Naive thymus-derived CD8-positive, alpha-beta T cell (primary cell): ENCODE measurements at regions not wholly inside any gene's neighbourhood (a gene's known extent, or its start where the extent isn't known, plus 50 kb on each side); places are given as distances from the start of the nearest gene placed in this dataset.

ENCODE experiments used
- ATAC-seq, 2 donors: fragments of 150-1000 bp; cut with Tn5 transposase in 1 of 2; sonication (Bioruptor Pico), chemical (Tn5 transposase) in 1 of 2; 1 replicate in 1 of 2; 2 replicates in 1 of 2; pipeline ENCODE4 v1.10.0; 2021; ENCODE audit warnings: mild to moderate bottlenecking in 2 of 2, moderate library complexity in 2 of 2
- POLR2A ChIA-PET: fragments of 350-600 bp; sonication (Branson Sonifier 250); formaldehyde crosslinking; loops from one replicate; lab custom pipeline; 2021; ENCODE audit warnings: antibody characterized with exemption; lab: Charles Lee
- DNase-seq, 10 donors: peaks; one replicate each; pipeline versions ENCODE4 v3.0.0 to v3.0.0-alpha.2; 2020 to 2022
- H3K27ac Mint-ChIP-seq, 10 donors: one replicate each; pipeline ENCODE4 v1.8.0; 2020 to 2022; ENCODE audit warnings: mild to moderate bottlenecking in 10 of 10, mixed read lengths in 10 of 10, moderate library complexity in 4 of 10, inconsistent platforms in 1 of 10
- H3K27me3 Mint-ChIP-seq, 5 donors: one replicate each; pipeline ENCODE4 v1.8.0; 2021 to 2022; ENCODE audit warnings: mixed read lengths in 5 of 5
- H3K36me3 Mint-ChIP-seq, 3 donors: one replicate each; pipeline ENCODE4 v1.8.0; 2020 to 2022; ENCODE audit warnings: mixed read lengths in 3 of 3, mild to moderate bottlenecking in 2 of 3, inconsistent platforms in 1 of 3
- H3K4me1 Mint-ChIP-seq, 4 donors: one replicate each; pipeline ENCODE4 v1.8.0; 2021 to 2022; ENCODE audit warnings: mixed read lengths in 4 of 4
- H3K4me3 Mint-ChIP-seq, 10 donors: one replicate each; pipeline ENCODE4 v1.8.0; 2020 to 2022; ENCODE audit warnings: mild to moderate bottlenecking in 10 of 10, mixed read lengths in 10 of 10, moderate library complexity in 6 of 10, inconsistent platforms in 1 of 10
- H3K9me3 Mint-ChIP-seq, 9 donors: one replicate each; pipeline ENCODE4 v1.8.0; 2020 to 2022; ENCODE audit warnings: mixed read lengths in 9 of 9, mild to moderate bottlenecking in 3 of 9, inconsistent platforms in 1 of 9, moderate library complexity in 1 of 9

- ATAC-seq (no peak), DNase-seq (no peak)
- no peaks in the 10 kb centered on the region for H3K9me3 Mint-ChIP-seq
- no peak overlapping the region for H3K27ac Mint-ChIP-seq
- H3K4me3 Mint-ChIP-seq, result no peak overlapping the region
- peaks cover 6 to 26% (median 11%) of the 10 kb centered on the region in 5 donors for H3K27me3 Mint-ChIP-seq
- no peaks in the 10 kb centered on the region for H3K36me3 Mint-ChIP-seq
- H3K4me1 Mint-ChIP-seq, result peaks cover 2 to 6% (median 3%) of the 10 kb centered on the region in 4 donors
- POLR2A ChIA-PET, result no interaction called here
These were observed 125.9 kb upstream of the NABP1 start for GRCh38 chr2:191552066-191552465.

GRCh38 chr2:191554240-191554639 is 123.7 kb upstream of the NABP1 start:
- no peaks in the 10 kb centered on the region for H3K36me3 Mint-ChIP-seq
- DNase-seq (no peak), ATAC-seq (no peak)
- POLR2A ChIA-PET, result no interaction called here
- H3K27me3 Mint-ChIP-seq, result peaks cover 6 to 26% (median 12%) of the 10 kb centered on the region in 5 donors
- peaks cover 2 to 6% (median 3%) of the 10 kb centered on the region in 4 donors for H3K4me1 Mint-ChIP-seq
- no peak overlapping the region for H3K4me3 Mint-ChIP-seq
- no peaks in the 10 kb centered on the region for H3K9me3 Mint-ChIP-seq
- H3K27ac Mint-ChIP-seq, result no peak overlapping the region

- peak overlapping the region in 3 of 10 donors; percentile 26 to 39 (median 37) for H3K4me3 Mint-ChIP-seq
- no peaks in the 10 kb centered on the region for H3K9me3 Mint-ChIP-seq
- ATAC-seq (peak; percentile 76 to 90), DNase-seq (peak; percentile 55 to 87 (median 73))
- no peak overlapping the region for H3K27ac Mint-ChIP-seq
- H3K36me3 Mint-ChIP-seq, result no peaks in the 10 kb centered on the region
- peaks cover 3 to 24% (median 11%) of the 10 kb centered on the region in 5 donors for H3K27me3 Mint-ChIP-seq
- POLR2A ChIA-PET, result interaction anchor here (1.0 to 1.9 kb wide), 2 partner anchors 123 to 128 kb away, joined by 5 read pairs; partner anchors contain the start of gene NABP1
- H3K4me1 Mint-ChIP-seq, result peaks cover 2 to 6% (median 3%) of the 10 kb centered on the region in 4 donors
These were observed 122.7 kb upstream of the NABP1 start for GRCh38 chr2:191555092-191555742.

- peaks cover 3 to 12% (median 7%) of the 10 kb centered on the region in 5 donors for H3K27me3 Mint-ChIP-seq
- DNase-seq (no peak), ATAC-seq (no peak)
- no peaks in the 10 kb centered on the region for H3K36me3 Mint-ChIP-seq
- no peak overlapping the region for H3K4me3 Mint-ChIP-seq
- POLR2A ChIA-PET, result interaction anchor here (1.9 kb wide), 1 partner anchor 122 kb away, joined by 5 read pairs; the partner anchor contains the start of gene NABP1
- peaks cover 2 to 6% (median 3%) of the 10 kb centered on the region in 4 donors for H3K4me1 Mint-ChIP-seq
- no peaks in the 10 kb centered on the region for H3K9me3 Mint-ChIP-seq
- H3K27ac Mint-ChIP-seq, result no peak overlapping the region
These were observed 121.5 kb upstream of the NABP1 start for GRCh38 chr2:191556463-191556862.

- no peaks in the 10 kb centered on the region for H3K9me3 Mint-ChIP-seq
- POLR2A ChIA-PET, result no interaction called here
- DNase-seq (no peak), ATAC-seq (no peak)
- H3K27me3 Mint-ChIP-seq, result peaks cover 3 to 15% (median 7%) of the 10 kb centered on the region in 5 donors
- no peak overlapping the region for H3K4me3 Mint-ChIP-seq
- no peak overlapping the region for H3K27ac Mint-ChIP-seq
- peaks cover 2 to 6% (median 3%) of the 10 kb centered on the region in 4 donors for H3K4me1 Mint-ChIP-seq
- H3K36me3 Mint-ChIP-seq, result no peaks in the 10 kb centered on the region
These were observed 120.1 kb upstream of the NABP1 start for GRCh38 chr2:191557841-191558240.

GRCh38 chr2:191559569-191559968 is 118.4 kb upstream of the NABP1 start:
- no peak for ATAC-seq
- Mint-ChIP-seq H3K36me3 (no peaks in the 10 kb centered on the region), H3K27me3 (peaks cover 4 to 20% (median 7%) of the 10 kb centered on the region in 5 donors), H3K4me1 (peaks cover 2 to 6% (median 3%) of the 10 kb centered on the region in 4 donors), H3K9me3 (no peaks in the 10 kb centered on the region), H3K27ac (no peak overlapping the region), H3K4me3 (no peak overlapping the region)
- POLR2A ChIA-PET, result no interaction called here
- DNase-seq, result no peak

GRCh38 chr2:191560411-191560980 is 117.4 kb upstream of the NABP1 start:
- Mint-ChIP-seq H3K4me3 (no peak overlapping the region), H3K9me3 (no peaks in the 10 kb centered on the region), H3K27ac (no peak overlapping the region), H3K36me3 (no peaks in the 10 kb centered on the region), H3K4me1 (peaks cover 0 to 3% (median 2%) of the 10 kb centered on the region in 4 donors), H3K27me3 (peaks cover 8 to 23% (median 13%) of the 10 kb centered on the region in 5 donors)
- ATAC-seq (no peak), DNase-seq (no peak)
- POLR2A ChIA-PET, result no interaction called here

- Mint-ChIP-seq H3K4me3 (no peak overlapping the region), H3K4me1 (peaks cover 3 to 15% (median 11%) of the 10 kb centered on the region in 4 donors), H3K36me3 (no peaks in the 10 kb centered on the region), H3K27ac (no peak overlapping the region), H3K27me3 (peaks cover 6 to 24% (median 15%) of the 10 kb centered on the region in 5 donors), H3K9me3 (no peaks in the 10 kb centered on the region)
- POLR2A ChIA-PET, result no interaction called here
- ATAC-seq (no peak), DNase-seq (no peak)
These were observed 112.8 kb upstream of the NABP1 start for GRCh38 chr2:191565120-191565519.

- H3K27me3 Mint-ChIP-seq, result peaks cover 7 to 24% (median 15%) of the 10 kb centered on the region in 5 donors
- no peak overlapping the region for H3K27ac Mint-ChIP-seq
- no peak overlapping the region for H3K4me3 Mint-ChIP-seq
- no peaks in the 10 kb centered on the region for H3K9me3 Mint-ChIP-seq
- POLR2A ChIA-PET, result interaction anchor here (0.7 to 1.5 kb wide), 3 partner anchors 56 to 113 kb away, joined by 4 to 7 read pairs (median 4); partner anchors contain the start of gene NABP1
- no peak for DNase-seq
- H3K36me3 Mint-ChIP-seq, result no peaks in the 10 kb centered on the region
- no peak for ATAC-seq
- peaks cover 9 to 21% (median 17%) of the 10 kb centered on the region in 4 donors for H3K4me1 Mint-ChIP-seq
These were observed 112.2 kb upstream of the NABP1 start for GRCh38 chr2:191565647-191566198.

GRCh38 chr2:191566344-191566743 is 111.6 kb upstream of the NABP1 start:
- H3K27me3 Mint-ChIP-seq, result peaks cover 6 to 24% (median 15%) of the 10 kb centered on the region in 5 donors
- POLR2A ChIA-PET, result interaction anchor here (0.7 to 1.5 kb wide), 4 partner anchors 55 to 123 kb away, joined by 3 to 7 read pairs (median 4); partner anchors contain the start of gene NABP1

GRCh38 chr2:191567206-191567605 is 110.7 kb upstream of the NABP1 start:
- POLR2A ChIA-PET, result interaction anchor here (1.2 to 1.5 kb wide), 2 partner anchors 111 to 122 kb away, joined by 3 to 7 read pairs; partner anchors contain the start of gene NABP1
- H3K36me3 Mint-ChIP-seq, result no peaks in the 10 kb centered on the region
- no peak overlapping the region for H3K4me3 Mint-ChIP-seq
- H3K4me1 Mint-ChIP-seq, result peaks cover 12 to 34% (median 25%) of the 10 kb centered on the region in 4 donors
- H3K9me3 Mint-ChIP-seq, result no peaks in the 10 kb centered on the region
- no peak for DNase-seq
- no peak overlapping the region for H3K27ac Mint-ChIP-seq
- peaks cover 6 to 20% (median 15%) of the 10 kb centered on the region in 5 donors for H3K27me3 Mint-ChIP-seq
- no peak for ATAC-seq

More at GRCh38 chr2:191566344-191566743, 111.6 kb upstream of the NABP1 start:
- H3K27ac Mint-ChIP-seq, result no peak overlapping the region
- peaks cover 12 to 28% (median 23%) of the 10 kb centered on the region in 4 donors for H3K4me1 Mint-ChIP-seq
- no peaks in the 10 kb centered on the region for H3K36me3 Mint-ChIP-seq
- H3K9me3 Mint-ChIP-seq, result no peaks in the 10 kb centered on the region
- peak; percentile 35 to 82 (median 59) for DNase-seq
- no peak overlapping the region for H3K4me3 Mint-ChIP-seq
- peak; percentile 55 to 82 for ATAC-seq

GRCh38 chr2:191569025-191569424 is 108.9 kb upstream of the NABP1 start:
- Mint-ChIP-seq H3K27ac (no peak overlapping the region), H3K27me3 (peaks cover 3 to 17% (median 10%) of the 10 kb centered on the region in 5 donors), H3K36me3 (no peaks in the 10 kb centered on the region), H3K9me3 (no peaks in the 10 kb centered on the region), H3K4me3 (no peak overlapping the region), H3K4me1 (peaks cover 12 to 42% (median 25%) of the 10 kb centered on the region in 4 donors)
- DNase-seq, result no peak
- no peak for ATAC-seq
- POLR2A ChIA-PET, result interaction anchor here (0.5 kb wide), 1 partner anchor 109 kb away, joined by 3 read pairs; no protein-coding TSS in a partner anchor
